ENCODE measurements at regions not wholly inside any gene's neighbourhood (a gene's known extent, or its start where the extent isn't known, plus 50 kb on each side); places are given as distances from the start of the nearest gene placed in this dataset.

GRCh38 chr1:223479261-223479660 lies 86.0 kb downstream of the CCDC185 start:
- TF ChIP-seq CTCF (conservative IDR thresholded peaks at IDR 0.05; ENCODE audit: low read length) (no peak), EZH2phosphoT487 (IDR thresholded peaks at IDR 0.05; ENCODE audit: borderline replicate concordance) (no peak)

Data from Loucy (cell line).